NCI-H446 (cell line): ENCODE measurements at regions not wholly inside any gene's neighbourhood (a gene's known extent, or its start where the extent isn't known, plus 50 kb on each side); places are given as distances from the start of the nearest gene placed in this dataset.
"Not testable (repeated sequence)": the region's sequence is repeated elsewhere in the genome, so short reads cannot be mapped to it uniquely, and the experiment has no call there.

ENCODE experiments used
- DNase-seq, 2 experiments: peaks; one replicate each; lab custom pipeline; 2025; lab: John Stamatoyannopoulos, UW

GRCh38 chr1:213417225-213417820 lies 366.3 kb downstream of the RPS6KC1 start:
- DNase-seq = no peak

GRCh38 chr1:213417846-213418245 lies 366.8 kb downstream of the RPS6KC1 start:
- DNase-seq = no peak

GRCh38 chr1:213418268-213419071 lies 367.4 kb downstream of the RPS6KC1 start:
- no peak for DNase-seq

GRCh38 chr1:213419401-213420030 lies 368.5 kb downstream of the RPS6KC1 start:
- DNase-seq = peak in 1 of 2 experiments; percentile 12

- DNase-seq = not testable (repeated sequence)
These were observed 370.1 kb downstream of the RPS6KC1 start for GRCh38 chr1:213421178-213421577.

GRCh38 chr1:213423041-213423440 lies 372.0 kb downstream of the RPS6KC1 start:
- DNase-seq = no peak

GRCh38 chr1:213423605-213424004 lies 372.6 kb downstream of the RPS6KC1 start:
- DNase-seq = peak in 1 of 2 experiments; percentile 20

- no peak for DNase-seq
These were observed 374.5 kb downstream of the RPS6KC1 start for GRCh38 chr1:213425376-213426030.

- no peak for DNase-seq
These were observed 378.6 kb downstream of the RPS6KC1 start for GRCh38 chr1:213429642-213430041.

- DNase-seq = no peak
These were observed 384.7 kb downstream of the RPS6KC1 start for GRCh38 chr1:213435715-213436114.

- DNase-seq = no peak
These were observed 387.3 kb downstream of the RPS6KC1 start for GRCh38 chr1:213438339-213438738.

GRCh38 chr1:213439703-213440102 lies 388.7 kb downstream of the RPS6KC1 start:
- DNase-seq = no peak

GRCh38 chr1:213440766-213441165 lies 389.7 kb downstream of the RPS6KC1 start:
- no peak for DNase-seq

GRCh38 chr1:213443415-213443814 lies 392.4 kb downstream of the RPS6KC1 start:
- DNase-seq = no peak

GRCh38 chr1:213444224-213444623 lies 393.2 kb downstream of the RPS6KC1 start:
- DNase-seq = no peak

- no peak for DNase-seq
These were observed 395.5 kb downstream of the RPS6KC1 start for GRCh38 chr1:213446496-213446895.

- DNase-seq = no peak
These were observed 397.3 kb downstream of the RPS6KC1 start for GRCh38 chr1:213448360-213448759.

GRCh38 chr1:213448776-213449175 lies 397.7 kb downstream of the RPS6KC1 start:
- no peak for DNase-seq

- DNase-seq = no peak
These were observed 401.5 kb downstream of the RPS6KC1 start for GRCh38 chr1:213452501-213452900.

GRCh38 chr1:213457186-213457585 lies 406.1 kb downstream of the RPS6KC1 start:
- peak in 1 of 2 experiments; percentile 68 for DNase-seq

GRCh38 chr1:213457733-213458132 lies 406.7 kb downstream of the RPS6KC1 start:
- no peak for DNase-seq

- not testable (repeated sequence) for DNase-seq
These were observed 411.3 kb downstream of the RPS6KC1 start for GRCh38 chr1:213462374-213462773.
